NB4 (cell line): ENCODE measurements at regions not wholly inside any gene's neighbourhood (a gene's known extent, or its start where the extent isn't known, plus 50 kb on each side); places are given as distances from the start of the nearest gene placed in this dataset.
A peak's percentile ranks its signal among the peaks of the same experiment; 100 is the strongest.

Experiments
- CTCF ChIP-seq: IDR thresholded peaks from one replicate; pipeline ENCODE4 v1.5.1; 2012; ENCODE audit warnings: low read depth, low read length
- MAX ChIP-seq: IDR thresholded peaks from 2 replicates; pipeline ENCODE4 v1.6.1; 2011; ENCODE audit warnings: low read depth, low read length

GRCh38 chr6:816510-817084, 123.7 kb upstream of the EXOC2 start:
- peak; percentile 6 for TF ChIP-seq CTCF
- peak; percentile 77 for TF ChIP-seq MAX
